GM21576 (cell line): ENCODE measurements at regions not wholly inside any gene's neighbourhood (a gene's known extent, or its start where the extent isn't known, plus 50 kb on each side); places are given as distances from the start of the nearest gene placed in this dataset.

ENCODE experiments used
- ATAC-seq: cut with Tn5 transposase; IDR thresholded peaks from one replicate; pipeline ENCODE4 v1.9.1; 2021; ENCODE audit warnings: mild to moderate bottlenecking, moderate library complexity; ENCODE audit not compliant: unreplicated experiment

DNA sequence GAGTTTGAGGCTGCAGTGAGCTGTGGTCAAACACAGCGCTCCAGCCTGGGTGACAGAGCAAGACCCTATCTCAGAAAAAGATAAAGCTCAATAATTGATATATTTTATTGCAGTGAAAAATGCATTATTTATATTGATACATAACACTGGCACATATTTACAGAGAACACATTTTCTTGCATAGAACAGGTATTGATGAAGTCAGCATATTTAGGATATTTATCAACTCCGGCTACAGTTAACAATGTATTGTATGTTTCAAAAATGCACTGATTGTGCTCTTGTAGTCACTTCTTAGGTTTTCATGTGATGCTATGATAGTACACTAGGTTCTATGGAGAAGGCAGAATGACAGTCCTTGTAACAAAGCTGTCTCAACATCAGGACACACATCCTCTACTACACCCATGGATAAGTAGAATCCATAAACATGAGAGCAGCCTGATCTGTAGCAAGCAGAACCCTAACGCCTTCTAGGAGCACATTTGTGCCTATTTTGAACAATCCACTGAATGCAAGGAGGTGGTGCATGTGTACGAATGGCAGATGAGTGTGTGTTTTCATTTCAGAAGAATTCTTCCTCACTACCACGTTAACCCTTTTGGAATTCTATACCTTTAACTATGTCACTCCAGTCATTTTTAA is 586.1 kb upstream of the CELF2 start:
- ATAC-seq: no peak

DNA sequence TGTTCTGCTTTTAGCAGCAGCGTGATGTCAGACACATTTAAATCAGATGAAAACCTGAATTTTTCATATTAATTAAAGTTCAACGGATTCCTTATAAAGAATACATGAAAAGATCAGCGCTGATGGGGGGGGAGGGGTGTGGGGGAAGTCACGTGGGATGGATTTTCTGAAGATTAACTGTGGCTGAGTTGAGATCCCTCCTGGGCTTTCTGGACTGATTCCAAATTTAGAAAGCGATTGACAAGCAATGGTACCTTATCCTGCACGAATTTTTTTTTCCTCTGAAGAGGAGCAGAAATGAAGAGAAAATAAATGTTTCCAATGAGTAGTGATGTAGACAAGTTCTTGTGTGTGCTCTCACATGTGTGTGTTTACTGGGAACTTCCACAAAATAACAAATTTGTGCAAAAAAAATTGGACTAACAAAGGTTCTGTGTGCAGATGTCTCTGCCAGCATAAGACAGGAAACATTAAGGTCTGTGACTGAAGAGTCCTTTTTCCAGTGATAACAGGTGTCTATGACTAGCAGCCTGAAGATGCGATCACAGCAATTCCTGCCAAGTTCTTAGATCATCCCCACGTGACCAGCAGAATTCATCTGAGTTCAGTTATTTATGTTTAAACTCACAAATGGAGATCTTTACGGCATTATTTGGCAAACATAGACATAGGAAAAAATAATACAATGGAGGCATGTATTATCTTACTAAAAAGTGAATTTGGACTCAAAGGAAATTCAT is 585.2 kb upstream of the CELF2 start:
- ATAC-seq: no peak

DNA sequence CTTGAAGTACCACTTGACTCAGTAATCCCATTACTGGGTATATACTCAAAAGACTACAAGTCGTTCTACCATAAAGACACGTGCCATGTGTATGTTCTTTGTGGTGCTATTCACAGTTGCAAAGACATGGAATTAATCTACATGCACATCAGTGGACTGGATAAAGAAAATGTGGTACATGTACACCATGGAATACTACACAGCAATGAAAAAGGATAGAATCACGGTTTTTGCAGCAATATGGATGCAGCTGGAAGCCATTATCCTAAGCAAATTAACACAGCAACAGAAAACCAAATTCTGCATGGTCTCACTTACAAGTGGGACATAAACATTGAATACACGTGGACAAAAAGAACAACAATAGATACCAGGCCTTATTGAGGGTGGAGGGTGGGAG is 583.4 kb upstream of the CELF2 start:
- no peak for ATAC-seq

DNA sequence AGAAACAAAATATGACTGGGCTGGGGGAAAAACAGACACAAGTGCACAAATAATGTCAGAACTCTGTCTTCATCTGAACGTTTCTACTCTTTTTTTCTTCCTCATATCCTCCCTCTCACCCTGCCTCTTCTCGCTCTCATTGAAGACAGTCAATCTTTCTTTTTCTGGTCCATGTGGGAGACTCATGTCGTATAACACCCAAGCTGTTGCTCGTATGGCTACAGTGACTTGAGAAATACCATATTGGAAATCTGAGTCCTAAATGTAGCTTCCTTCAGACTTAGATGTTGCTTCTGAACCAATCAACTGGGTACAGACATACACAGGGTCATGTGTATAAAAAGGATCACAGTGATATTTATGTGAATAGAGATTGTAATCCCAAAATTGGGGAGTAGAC is 579.8 kb upstream of the CELF2 start:
- ATAC-seq: no peak

DNA sequence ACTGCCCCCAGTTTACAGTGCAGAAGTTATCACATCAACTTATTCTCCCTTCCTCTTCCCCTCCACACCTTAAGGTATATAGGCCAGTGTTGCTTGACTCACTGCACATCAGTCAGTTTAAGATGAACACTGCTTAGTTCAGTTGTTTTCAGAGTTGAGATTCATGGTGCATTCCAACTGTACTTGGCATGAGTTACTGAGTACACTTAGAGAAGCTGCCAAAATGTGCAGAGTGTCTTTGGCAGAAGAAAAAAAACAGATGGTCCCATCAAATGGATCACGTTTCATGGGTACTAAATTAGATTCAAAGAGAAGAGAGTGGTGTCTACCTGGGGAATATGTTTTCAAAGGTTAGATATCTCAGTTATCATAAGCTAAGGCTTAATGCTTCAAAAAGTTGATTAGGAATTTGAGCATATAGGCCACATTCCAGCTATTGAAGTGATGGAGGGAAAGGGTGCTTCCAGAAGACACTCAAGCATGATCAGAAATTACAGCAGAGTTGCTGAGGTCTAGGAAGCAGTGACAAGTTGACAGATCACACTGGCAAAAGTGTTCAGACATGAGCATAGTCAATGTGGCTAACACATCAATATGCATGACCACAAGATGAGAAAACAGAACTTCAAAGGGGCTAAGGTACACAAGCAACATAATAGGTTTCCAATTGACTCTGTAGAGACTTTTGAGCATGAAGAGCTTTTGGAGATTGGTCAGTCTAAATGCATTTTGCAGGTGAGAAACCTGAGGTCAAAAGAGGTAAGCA is 579.2 kb upstream of the CELF2 start:
- no peak for ATAC-seq

DNA sequence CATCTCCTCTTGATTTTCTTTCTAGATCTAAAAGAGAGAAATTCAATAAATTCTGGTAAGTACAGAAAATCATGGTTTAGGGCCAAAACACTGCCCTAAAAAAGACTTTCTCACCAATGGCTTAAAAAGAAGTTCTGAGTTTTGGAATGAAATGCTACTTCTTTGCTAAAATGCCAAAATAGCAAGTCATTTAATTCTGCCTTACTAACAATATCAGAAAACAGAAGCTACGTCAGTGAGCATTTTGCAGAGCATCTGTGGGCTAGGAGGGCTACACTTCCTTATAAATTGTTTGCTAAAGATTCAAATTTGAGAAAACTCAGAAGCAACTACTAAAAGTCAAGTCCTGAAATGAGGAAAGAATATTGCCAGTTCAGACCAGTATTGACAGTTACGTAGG is 560.8 kb upstream of the CELF2 start:
- no peak for ATAC-seq

DNA sequence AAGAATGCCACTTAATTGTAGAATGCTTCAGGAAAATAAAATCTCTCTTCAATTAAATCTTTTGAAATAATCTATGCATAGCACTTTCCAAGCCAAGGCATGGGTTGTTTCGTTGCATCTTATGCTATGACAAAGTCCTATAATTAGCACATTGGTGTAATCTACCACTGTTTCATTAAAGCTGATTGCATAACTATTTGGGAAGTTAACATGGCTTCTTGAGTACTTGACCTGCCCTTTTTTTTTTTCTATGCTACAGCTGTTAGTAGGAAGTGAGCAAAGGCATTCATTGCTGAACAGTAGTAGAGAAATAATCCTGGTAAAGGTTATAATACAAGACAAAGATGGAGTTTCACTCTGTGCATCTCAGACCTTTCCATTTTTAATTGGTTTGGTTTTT is 557.2 kb upstream of the CELF2 start:
- ATAC-seq: no peak

DNA sequence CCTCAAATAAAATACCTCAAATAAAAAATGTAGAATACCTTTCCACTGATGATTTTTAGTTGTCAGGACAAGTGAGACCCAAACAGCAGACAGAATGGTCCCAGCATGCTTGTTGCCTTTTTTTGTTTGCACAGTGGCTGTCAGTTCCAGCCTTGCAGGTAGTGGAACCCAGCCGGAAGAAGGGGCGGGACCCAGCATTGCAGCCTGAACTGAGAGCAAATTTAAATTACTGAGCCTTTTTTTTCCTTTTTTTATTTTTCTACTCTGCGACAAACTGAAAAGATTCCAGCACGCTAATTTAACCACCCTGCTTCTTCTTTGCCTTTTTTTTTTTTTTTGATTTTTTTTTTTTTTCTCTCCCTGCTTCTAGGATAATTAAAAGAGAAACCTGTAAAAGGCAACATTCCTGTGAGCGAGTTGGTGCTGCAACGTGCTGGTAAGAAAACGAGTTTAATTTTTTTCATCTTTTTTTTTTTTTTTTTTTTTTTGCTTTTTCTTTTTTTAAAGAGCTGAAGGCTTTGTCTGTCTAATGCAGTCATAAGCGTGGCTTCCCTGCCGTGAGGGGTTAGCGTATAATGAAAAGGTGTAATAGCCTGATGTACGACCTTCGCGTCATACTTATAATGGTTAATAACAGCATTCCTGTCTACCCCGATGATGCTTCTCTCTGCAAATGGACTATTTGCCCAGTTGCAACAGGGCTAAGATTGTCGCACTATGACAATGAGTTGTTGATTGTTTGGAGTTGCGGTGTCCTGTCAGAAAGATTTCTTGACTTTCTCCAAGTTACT is 555.3 kb upstream of the CELF2 start:
- ATAC-seq: no peak

DNA sequence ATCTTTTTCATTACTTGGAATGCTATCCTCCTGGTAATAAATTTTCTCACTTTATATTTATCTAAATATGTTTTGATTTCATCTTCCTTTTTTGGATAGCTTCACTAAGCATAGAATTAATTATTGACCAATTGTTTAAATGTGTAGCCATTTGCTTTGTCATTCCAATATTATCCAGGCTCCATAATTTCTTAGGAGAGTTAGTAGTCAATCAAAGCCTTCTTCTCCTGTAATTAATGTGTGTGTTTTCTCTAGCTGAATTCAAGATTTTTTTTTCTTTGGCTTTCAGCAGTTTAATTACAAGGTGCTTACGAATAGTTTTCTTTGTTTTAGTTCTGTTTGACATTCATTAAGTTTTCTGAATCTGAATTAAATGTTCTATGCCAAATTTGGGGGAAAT is 545.9 kb upstream of the CELF2 start:
- no peak for ATAC-seq

DNA sequence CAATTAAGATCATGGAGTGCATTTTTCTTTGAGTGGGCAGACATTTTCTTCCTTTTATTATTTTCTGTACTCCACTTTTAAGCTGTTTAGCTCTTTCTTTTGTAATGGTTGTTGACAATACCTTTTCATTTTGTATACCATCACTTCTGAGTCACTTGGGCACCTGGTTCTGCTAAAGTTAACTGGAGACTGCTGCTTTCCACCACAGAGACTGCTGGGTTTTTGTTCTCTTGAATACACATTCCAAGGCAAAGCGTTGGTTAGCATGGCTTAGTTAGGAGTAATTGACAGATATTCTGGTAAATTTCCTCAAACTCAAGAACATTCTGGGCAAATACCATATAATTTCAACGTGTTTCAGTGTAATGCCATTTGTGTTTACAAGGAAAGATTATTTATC is 541.9 kb upstream of the CELF2 start:
- ATAC-seq: no peak

DNA sequence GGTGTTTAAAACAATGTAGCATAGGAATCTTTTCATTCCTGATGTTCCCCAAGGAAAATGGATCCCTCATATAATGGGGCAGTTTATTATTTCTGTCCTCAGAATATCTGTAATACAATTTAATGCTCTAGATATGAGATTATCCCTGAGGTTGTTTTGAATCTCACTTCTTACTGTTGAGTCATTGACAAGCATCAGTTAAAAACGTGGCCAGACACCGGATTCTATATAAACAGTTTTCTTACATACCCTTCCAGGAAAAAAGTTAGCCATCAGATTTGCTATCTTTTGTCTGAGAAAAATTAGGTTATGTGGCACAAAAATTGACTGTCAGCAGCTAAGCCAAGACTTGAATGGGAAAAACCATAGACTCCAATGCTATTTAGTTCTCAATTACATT is 539.8 kb upstream of the CELF2 start:
- ATAC-seq: no peak

DNA sequence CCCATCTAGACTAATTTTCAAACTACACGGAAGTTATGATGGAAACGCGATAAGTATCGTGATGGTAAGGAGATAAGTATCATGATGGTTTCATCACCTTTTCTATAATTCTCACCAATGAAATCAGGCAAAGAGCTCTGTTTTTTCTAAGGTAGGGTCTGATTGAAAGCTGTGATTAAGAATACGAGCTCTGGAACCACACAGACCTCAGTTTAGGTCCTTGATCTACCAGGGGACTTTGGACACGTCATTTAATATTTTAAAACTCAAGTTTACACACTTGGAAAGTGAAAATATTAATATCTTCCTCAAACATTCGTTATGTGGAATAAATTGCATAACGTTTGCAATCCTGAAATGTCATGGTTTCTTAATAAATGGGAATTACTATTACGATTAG is 538.2 kb upstream of the CELF2 start:
- no peak for ATAC-seq

DNA sequence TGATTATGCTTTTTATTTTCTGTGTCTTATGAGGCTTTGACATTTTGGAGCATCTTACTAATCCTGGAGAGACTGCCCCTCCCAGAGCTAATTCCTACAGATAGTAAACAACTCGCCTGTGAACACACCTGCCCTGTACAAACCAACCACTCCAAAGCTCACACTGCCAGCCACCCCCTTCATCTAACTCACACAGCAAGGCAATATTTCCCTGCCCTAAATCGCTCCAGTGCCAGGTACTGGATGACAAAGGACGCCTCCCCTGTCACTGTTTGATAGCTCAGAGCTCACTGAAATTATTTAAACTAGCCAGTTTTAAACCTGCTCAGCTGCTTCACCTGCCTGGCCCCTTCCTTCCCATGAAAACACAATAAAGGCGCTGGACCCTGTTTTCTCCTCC is 535.1 kb upstream of the CELF2 start:
- ATAC-seq: no peak

DNA sequence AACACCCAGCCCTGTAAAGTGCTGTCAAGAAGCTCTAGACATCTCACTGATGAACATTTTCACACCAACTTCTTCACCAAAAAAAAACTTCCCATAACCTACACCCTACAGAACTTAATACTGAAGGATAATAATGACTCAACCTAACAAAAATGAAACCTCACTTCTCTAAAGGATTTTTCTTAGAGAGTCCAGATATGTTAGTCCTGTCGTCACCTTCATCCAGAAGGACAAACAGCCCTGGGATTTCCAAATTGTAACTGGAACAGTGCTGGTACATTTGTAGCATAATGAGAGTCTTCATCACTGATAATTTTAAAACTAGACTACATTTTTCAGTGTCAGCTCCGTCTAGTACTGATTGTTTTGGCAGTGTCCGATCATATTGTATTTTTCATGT is 528.6 kb upstream of the CELF2 start:
- ATAC-seq: no peak

DNA sequence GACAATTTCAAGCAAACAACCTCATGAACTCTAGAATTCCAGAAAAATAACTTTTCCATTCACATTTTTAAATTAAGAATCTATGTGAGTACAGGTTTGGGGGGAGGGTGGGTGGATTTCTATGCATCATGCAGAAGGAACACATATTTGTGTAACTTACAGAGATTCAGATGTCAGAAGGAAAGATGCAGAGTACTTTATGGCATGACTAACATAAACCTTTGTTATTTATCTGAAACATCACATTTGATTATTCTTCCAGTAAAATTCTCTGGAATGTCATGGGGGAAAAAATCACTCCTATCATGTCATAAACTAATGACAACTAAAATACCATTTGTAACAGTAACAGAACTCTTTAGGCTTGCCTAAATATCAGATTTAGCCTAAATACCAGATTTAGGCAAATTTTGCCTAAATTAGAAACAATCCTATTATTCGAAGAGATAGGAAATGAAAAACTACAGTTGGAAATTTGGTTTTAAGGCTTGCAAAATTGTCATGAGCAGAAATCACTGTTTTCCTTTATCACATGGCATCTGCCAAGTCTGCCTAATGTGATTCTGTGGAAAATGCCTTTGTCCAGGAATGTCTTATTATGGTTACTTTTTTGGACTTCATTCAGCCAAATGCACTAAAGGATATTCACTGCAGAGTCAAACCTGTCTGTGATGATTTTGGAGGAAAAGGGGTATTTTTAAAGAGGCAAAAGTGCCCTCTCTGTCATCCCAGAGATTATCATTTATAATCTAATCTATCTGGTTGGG is 527.7 kb upstream of the CELF2 start:
- ATAC-seq: no peak

DNA sequence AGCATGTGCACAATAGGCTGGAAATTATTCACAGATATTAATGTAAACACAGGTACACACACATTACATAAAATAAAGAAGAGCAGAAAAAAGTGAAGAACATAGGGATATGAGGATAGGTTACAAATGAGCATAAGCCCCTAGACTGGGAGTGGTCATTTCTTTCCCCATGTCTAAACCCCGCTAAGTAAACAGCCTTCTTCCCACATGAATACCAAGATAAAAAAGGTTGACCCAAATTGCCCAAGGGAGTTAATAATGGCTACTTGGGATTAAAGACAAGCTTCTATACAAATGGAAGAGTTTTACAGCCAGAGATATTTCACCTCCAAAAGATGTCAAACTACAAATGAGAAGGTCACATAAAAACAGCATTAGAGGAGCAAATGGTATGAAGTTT is 527.1 kb upstream of the CELF2 start:
- ATAC-seq: no peak

DNA sequence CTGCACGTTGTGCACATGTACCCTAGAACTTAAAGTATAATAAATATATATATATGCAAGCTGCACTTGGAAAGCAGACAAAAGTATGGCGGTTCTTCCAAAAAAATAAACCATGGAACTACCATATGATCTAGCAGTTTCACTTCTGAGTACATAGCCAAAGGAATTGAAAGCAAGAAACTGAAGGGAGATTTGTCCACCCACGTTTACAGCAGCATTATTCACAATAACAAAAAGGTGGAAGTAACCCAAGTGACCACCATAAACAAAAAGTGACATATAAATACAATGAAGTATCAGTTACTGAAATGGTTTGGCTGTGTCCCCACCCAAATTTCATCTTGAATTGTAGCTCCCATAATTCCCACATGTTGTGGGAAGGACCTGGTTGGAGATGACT is 525.3 kb upstream of the CELF2 start:
- no peak for ATAC-seq

DNA sequence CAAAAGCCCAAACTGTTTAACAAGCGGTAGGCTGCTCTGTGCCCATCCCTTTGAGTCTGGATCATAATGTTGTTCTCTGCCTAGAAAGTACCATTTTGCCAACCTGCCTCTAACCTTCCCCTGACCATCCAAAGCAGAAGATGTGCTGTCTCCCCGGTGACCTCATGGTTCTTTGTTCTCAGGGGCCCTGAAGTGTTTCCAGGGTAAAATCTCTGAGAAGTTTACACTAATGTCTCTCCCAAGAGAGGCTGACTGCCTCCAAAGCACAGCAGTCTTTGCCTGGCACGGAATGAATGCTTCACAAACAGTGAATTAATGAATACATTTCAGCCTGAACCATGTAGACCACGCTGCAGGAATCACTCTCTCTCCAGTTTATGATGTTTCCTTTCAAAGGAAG is 523.8 kb upstream of the CELF2 start:
- ATAC-seq: no peak

DNA sequence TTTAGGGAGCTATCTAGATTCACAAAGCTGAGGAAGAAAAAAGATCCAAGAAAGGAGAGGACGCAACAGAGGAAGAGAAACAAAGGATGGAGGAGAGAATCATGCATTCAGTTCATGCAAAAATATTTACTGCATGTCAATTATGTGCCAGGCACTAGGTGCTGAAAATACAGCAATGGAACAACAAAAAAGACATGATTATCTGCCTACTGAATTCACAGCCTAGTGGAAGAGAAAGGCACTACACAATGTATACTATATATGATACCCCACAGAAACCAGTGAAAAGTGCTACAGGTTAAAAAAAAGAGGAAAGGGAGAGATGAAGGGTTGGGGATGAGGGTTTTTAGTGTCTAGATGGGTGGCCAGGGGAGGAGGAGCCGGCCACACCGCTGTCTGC is 520.4 kb upstream of the CELF2 start:
- ATAC-seq: no peak

DNA sequence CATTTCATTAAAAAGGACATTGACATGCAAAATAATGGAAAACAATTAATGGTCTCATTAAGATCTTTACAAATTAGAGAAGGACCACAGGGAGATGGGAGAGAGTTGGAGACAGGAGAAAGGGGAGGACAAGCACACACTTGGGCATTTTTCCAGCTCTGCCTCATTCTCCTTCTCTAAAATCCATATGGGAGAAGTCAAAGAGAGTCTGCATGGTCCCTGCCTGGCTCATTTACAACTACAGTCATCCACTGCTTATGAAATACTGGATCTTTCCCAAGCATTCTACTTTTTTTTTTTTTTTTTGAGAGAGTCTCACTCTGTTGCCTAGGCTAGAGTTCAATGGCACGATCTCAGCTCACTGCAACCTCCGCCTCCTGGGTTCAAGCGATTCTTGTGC is 518.9 kb upstream of the CELF2 start:
- no peak for ATAC-seq

DNA sequence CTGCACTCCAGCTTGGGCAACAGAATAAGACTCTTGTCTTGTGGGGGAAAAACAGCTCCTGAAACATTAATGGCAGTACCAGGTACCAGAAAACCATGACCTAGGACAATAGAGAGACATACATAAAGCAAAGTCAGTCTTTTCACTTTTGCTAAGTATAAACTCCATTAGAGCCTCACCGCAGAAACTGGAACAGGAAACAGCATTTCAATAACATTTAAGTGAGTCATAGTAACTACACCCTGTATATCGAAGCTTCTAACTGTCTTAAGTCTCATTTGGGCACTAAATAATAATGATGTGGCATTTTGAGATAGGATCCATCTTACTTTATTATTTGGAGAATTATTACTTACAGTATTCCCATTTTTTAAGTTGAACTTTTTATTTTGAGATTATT is 517.8 kb upstream of the CELF2 start:
- ATAC-seq: no peak
